Skeletal muscle satellite cell (primary cell): ENCODE measurements at regions not wholly inside any gene's neighbourhood (a gene's known extent, or its start where the extent isn't known, plus 50 kb on each side); places are given as distances from the start of the nearest gene placed in this dataset. TPM values are rescaled to one million over a fixed set of nuclear protein-coding genes. Genes with fewer than 3 reads are reported as not detected.

ENCODE experiments used
- small RNA-seq: library from RNA; depleted of rRNA; stranded (forward); fragments of <200 nt; gene quantifications from one replicate; pipeline ENCODE3, GENCODE V24; 2012

Small RNA genes lying in the stretch of these regions (small RNA-seq; reads per million reads assigned to genes)
- not detected for gene RNA5SP40
